AG08395 (cell line): ENCODE measurements at regions not wholly inside any gene's neighbourhood (a gene's known extent, or its start where the extent isn't known, plus 50 kb on each side); places are given as distances from the start of the nearest gene placed in this dataset.
"Not testable (repeated sequence)": the region's sequence is repeated elsewhere in the genome, so short reads cannot be mapped to it uniquely, and the experiment has no call there.

Source experiments
- DNase-seq: peaks from one replicate; pipeline ENCODE4 v3.0.0; 2012; ENCODE audit warnings: mixed read lengths, low spot score

DNA sequence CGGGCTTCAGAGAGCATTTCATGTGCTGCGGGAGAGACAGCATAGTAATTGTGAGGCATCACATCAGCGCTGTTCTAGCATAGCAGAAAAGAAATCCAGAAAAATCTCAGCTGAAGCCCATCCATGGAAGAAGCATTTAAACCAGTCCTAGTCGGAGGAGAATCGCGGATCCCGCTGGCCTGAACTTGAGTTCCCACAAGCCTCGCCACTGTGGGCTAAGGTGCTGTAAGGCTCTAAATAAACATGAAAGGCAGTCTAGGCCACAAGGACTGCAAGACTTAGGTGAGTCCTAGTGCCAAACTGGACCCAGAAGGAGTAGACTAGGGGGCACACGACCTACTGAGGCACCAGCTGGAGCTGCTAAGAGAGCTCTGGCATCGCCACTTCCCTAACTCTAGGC is 1225.3 kb upstream of the CHAC2 start:
- no peak for DNase-seq

DNA sequence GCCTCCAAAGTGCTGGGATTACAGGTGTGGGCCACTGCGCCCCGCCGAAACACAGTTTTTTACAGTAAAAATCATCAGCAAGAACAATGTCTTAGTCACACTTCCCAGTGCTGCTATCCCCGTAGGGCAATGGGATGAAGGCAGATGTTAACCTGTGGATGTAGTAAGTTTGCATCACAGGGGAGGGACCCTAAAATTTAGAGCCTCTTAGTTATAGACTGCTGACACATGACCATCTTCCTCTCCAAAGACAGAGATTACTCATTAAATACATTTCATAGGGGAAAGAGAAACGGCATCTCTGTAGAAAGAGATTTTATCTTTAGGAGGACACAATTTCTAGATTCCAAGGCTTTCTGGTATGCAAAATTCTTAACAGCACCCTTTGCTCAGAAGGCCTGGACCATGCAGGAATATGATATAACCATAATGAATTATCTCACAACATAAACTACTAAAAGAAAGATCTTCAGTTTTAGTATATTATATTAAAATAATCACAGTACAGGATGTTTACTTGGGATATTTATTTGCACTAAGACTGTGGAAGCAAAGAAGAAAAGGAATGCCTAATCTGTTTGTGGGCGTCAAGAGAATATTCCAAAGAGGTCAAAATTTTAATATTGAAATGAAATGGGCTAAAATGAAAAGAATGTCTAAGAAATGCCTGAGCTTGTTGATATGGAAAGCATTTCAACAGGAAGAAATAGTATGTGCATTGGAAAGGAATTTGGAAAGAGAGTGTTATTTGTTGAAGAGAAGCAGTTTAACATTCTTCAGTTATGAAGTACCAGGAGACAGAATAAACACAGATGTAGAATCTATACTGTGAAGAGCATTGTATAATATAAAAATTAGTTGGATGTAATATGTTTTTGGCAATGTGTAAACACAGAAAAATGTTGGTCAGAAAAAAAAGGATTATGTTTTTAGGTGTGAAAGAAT is 1228.3 kb upstream of the CHAC2 start:
- DNase-seq: no peak

DNA sequence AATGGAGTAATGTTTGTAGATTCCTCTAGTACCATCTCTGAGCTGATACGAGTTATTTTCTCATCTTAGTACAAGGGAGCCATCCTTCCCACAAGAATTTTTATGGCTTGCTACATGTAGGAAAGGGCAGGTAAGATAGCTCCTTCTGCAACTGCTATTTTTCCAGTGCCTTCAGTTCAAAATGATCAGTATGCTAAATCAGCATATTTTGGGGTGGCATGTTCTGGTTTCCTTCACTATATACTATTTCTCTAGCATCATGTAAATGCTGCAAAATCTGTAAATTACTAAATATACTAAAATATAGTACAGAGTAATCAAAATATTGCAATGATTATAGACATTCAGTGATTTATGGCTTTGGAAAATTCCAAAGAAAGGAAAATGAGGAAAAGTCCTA is 1230.0 kb upstream of the CHAC2 start:
- no peak for DNase-seq

DNA sequence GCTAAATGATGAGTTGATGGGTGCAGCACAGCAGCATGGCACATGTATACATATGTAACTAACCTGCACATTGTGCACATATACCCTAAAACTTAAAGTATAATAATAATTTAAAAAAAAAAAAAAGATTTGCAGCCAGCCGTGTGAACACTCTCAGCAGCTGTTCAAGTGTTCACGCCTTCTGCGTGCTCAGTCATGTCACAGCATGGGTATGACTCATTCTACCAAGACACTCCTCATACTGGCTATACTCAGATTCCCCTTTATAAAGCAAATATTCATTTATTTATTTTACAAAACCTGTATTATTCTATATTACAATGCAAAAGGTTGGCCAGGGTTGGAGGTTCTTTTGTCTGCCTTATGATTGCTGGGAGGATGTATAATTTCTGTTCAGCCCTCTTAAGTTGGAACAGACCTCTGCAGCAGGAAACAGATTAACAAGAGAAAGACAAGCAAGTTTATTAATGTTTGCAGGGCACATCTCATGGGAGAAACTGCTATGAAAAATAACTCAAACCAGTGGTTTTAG is 1230.6 kb upstream of the CHAC2 start:
- DNase-seq: no peak

DNA sequence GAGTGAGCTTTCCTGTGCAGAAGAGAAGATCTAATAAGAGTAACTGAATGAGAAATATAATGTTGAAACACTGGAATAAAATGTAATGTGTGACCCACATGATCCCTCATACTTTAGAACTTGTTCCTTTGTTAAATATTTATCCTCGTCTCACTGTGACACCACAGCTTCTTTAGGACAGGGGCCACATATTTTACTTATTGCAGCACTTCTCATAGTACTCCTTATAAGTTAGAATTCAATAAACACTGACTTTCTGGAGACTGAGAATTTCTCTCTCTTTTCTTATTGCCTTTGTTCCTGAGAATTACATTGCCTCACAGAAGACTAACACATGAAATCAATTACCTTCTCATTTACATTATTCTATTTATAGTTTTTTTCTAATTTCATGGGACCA is 1234.6 kb upstream of the CHAC2 start:
- DNase-seq: no peak

DNA sequence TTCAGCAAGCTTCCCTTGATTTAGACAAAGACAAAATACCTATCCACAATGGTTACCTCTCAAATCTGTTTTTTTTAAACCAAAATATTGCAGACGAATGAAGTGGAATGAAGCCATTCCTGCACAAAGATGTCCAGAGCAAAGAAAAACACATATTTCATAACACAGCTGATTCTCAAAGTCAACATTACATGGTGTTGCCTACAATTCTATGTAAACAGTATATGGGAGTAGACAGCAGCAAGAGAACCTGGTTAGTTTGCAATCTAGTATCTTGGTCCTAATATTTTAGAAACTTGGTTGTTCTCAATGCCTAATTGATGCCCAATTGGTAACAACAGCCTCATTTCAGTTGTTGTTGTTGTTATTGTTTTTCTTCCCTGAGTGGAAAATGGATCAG is 1240.9 kb upstream of the CHAC2 start:
- no peak for DNase-seq

DNA sequence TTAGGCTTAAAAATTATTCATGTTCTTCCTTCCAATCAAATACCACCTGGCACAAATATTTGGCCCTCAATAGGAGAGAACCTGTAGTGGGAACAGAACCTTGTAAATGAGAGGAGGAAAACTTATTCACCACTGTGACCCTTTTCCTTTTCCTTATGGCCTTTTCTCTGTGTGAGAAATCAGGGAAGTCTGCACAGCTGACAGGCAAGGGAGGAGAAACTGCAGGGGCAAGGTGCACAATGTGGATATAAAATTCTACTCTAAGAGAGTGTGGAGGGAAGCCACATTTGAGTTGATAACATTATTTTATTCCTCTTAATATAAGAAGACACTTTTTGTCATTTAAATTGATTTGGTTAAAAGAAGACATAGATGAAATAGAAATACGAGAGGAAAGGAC is 1247.0 kb upstream of the CHAC2 start:
- DNase-seq: no peak

DNA sequence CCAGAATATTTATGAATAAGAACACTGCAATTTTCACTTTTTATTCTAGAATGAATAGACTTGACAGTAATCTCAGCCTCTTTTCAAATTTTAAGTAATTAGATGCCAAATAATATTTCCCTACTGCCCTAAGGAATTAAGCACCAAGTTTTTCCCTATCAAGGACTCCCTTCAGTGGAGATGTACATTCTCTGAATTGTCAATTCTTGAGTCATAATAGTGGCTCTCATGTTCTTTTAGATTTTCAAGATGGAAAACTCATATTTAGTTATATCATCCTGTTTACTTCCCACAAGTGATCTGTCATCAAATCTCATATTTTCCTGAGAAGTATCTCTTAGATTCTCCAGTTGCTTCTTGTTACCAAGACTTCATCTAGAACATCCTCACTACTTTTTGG is 1248.9 kb upstream of the CHAC2 start:
- DNase-seq: no peak

DNA sequence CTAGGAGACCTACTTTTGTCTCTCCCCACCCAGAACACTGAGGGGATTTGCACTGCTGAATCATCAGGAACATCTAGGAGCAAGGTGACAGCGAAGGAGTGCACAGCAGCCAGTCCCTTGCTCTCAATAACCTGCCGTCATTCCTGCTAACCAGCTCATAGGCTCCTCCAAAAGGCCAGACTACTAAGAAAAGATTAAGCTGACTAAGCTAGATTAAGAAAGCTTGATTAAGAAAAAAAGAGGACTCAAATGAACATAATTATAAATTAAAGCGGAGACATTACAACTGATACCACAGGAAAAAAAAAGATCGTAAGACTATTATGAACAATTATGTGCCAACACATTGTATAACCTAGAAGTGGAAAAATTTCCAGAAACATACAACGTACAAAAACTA is 1254.8 kb upstream of the CHAC2 start:
- DNase-seq: no peak

DNA sequence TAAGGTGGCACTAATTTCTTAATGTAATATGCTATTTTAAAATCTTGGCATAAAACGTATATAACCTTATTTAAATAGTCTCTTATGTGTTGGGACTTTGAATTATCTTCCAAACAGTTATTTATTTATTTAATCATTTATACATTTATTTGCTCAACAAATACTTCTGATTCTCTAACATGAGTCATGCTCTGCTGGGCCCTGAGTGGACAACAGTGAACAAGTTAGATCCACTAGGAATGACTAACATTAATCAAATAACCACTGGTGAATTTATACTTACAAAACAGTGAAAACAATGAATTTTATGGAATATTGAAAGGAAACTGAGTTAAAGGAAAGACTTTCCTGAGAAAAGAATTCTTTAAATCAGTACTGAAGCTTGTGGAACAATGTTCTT is 1257.2 kb upstream of the CHAC2 start:
- no peak for DNase-seq

DNA sequence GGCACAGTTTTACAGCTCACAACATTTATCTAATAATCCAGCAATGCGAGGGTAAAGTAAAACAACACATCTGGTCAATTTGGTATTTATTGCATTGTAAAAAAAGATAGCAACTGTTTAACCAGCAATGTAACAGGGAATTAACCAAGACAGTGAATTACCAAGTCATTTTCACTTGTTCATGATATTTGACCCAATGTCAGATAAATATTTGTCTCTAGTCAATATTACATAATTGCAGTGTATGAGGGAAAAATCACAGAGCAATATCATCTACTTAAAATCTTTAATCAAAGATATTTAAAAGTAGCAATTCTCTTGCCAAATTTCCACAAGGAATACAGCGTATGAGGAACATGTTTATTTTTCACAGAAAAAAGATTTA is 1265.1 kb upstream of the CHAC2 start:
- no peak for DNase-seq

DNA sequence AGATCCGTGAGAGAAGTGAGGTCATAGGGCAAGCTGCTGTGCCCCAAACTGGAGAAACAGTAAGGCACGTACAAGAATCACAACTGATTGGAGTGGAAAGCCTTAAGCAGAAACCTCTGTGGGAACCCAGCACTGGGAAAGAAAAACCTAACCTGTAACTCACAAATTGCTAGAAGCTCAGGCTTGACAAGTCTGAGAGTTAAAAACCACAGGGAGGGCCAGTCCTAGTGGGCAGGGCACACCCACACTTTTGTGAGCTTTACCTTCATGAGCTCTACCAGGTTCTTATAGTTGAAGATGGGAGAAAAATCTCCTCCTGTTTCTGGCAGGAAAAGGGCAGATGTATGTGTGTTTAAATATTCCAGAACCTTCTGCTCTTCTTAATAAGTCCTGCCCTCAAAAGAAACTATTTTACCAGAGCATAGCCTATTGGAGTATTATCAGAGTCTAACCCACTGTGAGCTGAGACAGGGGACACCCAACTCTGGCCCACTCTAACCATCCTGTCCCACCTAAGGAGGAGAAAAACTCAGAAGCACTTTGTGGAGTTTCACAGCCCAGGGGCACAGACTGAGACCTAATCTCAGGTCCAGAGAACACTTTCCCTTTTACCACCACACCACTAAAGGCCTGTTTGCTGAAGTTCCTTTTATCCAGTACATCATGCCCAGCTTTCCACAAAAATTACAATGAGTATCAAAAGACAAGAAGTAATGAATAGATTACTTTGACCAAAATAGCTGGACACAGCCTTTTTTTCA is 1265.7 kb upstream of the CHAC2 start:
- no peak for DNase-seq

DNA sequence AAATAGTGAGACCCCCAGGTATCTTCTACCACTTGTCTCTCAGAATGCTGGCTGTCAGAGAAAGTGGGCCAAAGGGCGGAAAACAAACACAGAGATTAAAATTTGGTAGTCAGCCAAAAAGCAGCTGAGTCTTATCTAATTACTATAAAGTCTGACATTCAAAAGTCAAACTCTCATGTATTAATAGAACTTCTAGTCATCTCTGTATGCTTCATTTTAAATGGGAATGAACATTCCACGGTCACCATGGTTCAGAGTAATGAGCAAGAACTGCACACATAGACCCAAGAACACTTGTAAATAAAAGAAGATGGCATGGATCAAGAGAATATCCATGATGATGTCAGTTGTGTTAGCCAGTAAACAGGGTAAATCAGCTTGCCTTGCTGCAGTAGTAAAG is 1267.0 kb upstream of the CHAC2 start:
- DNase-seq: no peak

DNA sequence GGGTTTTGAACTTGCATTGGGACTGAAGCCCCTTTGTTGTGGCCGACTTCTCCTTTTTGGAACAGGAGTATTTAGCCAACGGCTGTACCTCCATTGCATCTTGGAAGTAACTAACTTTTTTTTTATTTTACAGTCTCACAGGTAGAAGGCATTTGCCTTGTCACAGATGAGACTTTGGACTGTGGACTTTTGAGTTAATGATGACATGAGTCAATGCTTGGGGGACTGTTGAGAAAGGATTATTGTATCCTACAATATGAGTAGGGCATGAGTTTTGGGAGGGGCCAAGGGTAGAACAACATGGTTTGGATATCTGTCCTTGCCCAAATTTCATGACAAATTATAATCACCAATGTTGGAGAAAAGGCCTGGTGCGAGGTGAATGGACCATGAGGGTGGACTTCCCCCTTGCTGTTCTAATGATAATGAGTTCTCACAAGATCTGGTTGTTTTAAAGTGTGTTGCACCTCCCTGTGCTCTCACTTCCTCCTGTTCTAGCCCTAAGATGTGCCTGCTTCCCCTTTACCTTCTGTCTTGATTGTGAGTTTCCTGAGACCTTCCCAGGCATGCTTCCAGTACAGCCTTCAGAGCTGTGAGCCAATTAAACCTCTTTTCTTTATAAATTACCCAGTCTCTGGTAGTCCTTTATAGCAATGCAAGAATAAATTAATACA is 1269.4 kb upstream of the CHAC2 start:
- no peak for DNase-seq

DNA sequence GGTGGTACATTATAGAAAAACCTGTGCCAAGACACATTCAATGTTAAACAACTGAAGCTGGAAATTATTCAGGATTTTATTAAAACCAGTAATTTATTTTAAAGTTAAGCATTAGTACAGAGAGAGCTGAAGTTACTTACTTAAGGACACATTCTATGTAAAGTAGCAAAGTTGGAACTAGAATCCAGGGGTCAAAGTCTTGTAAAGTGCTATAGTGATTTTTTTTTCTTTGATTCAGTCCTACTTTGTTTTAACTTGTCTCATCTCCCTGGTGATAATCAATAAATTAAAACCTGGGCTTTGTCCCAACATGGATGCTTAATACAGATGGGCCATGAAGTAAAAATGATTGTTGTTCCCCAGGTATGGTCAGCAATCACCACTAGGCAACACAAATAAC is 1271.8 kb upstream of the CHAC2 start:
- no peak for DNase-seq

DNA sequence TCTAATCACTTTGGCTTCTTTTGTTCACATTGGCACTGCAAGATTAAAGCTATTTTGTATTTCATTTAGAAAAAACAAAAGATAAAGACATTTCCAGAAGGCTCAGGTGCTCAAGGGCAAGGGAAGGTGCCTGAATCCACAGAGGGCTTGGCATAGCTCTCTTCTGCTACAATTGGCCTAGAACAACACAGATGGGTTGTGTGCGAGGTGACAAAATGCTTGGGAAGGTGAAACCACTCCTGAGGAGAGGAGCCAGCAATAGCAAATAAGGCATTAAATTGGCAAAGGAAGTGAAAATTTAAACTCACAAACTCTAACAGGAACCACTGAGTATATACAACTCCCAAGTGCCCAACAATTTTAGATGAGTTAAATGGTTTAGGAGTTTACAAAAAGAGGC is 1290.4 kb upstream of the CHAC2 start:
- no peak for DNase-seq

DNA sequence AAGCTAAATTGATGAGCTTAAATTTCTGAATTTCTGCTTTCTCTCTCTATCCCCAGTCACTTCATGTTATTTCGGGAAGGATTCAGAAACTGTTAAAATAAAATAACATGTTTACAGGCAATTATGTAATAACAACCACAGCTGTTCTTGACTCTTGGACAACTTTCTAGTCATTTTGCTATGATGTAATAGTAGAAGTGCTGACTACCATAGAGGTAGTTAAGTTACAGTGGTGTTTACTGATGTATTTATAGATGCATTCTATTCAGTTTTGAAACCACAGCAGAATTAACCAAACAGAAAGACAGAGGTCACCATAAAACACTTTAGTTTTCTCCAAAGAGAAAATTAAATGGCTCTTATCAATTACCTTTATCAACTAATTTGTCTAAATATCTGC is 1292.0 kb upstream of the CHAC2 start:
- DNase-seq: no peak

DNA sequence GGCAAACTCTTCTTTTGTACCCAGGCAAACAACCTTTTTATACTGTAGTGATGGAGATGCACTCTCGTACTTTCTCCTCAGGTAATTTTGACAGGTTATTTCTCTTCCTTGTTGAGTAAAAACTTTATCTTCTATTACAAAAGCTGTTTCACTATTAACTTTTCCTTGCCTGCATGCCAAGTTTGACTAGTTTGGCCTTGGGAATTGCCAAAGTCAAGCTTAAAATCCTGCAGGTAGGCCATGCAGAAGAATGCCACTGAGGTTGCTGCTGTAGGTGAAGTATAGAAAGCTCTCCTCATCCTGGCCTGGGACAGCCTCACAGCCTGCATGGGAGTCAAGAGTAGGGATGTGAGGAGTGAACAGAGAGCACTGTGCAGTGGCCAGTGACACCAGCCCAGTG is 1293.5 kb upstream of the CHAC2 start:
- no peak for DNase-seq

DNA sequence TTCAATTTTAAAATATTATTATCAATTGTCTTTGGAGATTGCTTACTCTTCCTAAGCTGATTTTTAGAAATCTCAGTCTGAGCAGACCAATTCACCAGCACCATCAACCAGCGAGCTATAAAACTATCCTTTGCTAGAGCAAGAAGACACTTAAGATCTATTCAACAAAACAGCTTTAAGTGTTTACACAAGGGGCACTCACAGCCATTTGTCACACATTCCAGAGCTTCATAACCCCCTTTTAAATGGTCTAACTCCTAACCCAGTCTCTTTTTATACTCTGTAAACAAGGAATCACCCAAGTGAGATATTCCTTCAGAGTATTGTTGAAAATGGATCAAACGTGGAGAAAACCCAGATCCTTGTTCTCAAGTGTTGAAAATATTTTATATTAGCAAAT is 1294.1 kb upstream of the CHAC2 start:
- no peak for DNase-seq

DNA sequence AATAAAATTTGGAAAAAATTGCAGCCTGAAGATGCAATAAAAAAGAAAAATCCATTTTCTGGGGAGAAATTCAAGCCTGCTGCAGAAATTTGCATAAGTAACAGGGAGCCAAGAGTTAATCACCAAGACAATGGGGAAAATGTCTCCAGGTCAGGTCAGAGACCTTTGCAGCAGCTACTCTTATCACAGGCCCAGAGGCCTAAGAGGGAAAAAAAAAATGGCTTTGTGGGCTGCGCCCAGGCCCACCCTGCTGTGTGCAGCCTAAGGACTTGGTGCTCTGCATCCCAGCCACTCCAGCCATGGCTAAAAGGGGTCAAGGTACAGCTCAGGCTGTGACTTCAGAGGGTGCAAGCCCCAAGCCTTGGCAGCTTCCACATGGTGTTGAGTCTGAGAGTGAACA is 1297.1 kb upstream of the CHAC2 start:
- DNase-seq: not testable (repeated sequence)

DNA sequence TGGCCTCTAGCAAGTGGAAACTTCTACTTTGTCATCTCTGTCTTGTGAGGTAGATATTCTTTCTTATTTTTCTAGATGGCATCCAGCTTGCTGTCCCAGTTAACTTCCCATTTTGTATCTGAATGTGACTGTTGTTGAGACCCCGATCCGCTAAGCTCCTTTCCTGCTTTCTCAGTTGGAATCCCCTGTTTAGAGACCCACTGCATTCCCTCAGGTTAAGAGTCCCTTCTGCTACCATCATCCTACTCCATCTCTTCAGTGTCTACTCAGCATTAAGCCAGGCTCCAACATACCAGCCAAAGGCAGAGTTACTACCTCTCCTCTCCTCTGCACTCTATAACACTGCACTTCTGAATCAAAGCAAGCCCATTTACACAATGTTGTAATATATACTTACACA is 1300.4 kb upstream of the CHAC2 start:
- DNase-seq: no peak

DNA sequence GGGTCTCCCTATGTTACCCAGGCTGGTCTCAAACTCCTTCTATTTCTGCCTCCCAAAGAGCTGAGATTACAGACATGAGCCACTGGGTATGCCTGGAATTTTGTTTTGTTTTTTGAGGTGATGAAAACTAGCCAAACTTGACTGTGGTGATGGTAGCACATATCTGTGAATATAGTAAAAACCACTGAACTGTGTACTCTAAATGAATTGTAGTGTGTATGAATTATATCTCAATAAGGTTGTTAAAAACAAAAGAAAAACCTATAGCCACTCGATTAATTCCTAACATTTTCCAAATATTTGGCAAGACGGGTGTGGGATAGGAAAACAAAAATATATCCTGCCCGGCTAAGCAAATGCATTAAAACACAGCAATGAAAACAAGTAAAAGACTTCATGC is 1302.3 kb upstream of the CHAC2 start:
- DNase-seq: no peak

DNA sequence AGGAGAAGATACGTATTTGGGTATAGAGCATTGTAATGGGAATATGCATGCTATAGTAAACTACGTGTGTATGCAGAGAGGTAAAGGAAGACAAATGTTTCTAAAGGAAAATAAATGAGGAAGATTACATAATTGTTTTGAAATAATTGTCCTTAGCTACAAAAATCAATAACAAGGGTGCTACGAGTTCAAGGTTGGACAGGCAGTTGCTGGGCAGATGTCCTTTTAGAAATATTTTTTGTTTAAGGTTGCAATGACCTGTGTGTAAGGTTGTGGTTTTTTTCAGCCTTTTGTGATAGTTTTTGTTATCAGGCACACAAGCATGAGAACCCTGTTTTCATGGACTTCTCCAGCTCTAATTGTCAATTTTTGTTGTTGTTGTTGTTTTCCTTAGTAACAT is 1304.1 kb upstream of the CHAC2 start:
- DNase-seq: no peak
